Brain microvascular endothelial cell (primary cell): ENCODE measurements at regions not wholly inside any gene's neighbourhood (a gene's known extent, or its start where the extent isn't known, plus 50 kb on each side); places are given as distances from the start of the nearest gene placed in this dataset.

Source experiments
- DNase-seq: peaks from one replicate; pipeline ENCODE4 v3.0.0-alpha.2; 2020
- H3K27ac ChIP-seq: fragments of 250-450 bp; sonication (Bioruptor Pico); 2 replicates; pipeline ENCODE4 v1.5.1; 2020; ENCODE audit warnings: mild to moderate bottlenecking, moderate library complexity
- H3K27me3 ChIP-seq: fragments of 250-450 bp; sonication (Bioruptor Pico); replicated peaks from 2 replicates; pipeline ENCODE4 v1.5.1; 2020; ENCODE audit warnings: mild to moderate bottlenecking
- H3K36me3 ChIP-seq: fragments of 250-450 bp; sonication (Bioruptor Pico); replicated peaks from 2 replicates; pipeline ENCODE4 v1.5.1; 2020; ENCODE audit warnings: mild to moderate bottlenecking
- H3K4me3 ChIP-seq: 2 replicates; pipeline ENCODE4 v1.5.1; 2011; ENCODE audit warnings: low read depth, mild to moderate bottlenecking, control low read depth, low read length, moderate library complexity
- CTCF ChIP-seq: IDR thresholded peaks from 2 replicates; pipeline ENCODE4 v1.5.1; 2011; ENCODE audit warnings: low read depth, mild to moderate bottlenecking, moderate library complexity, low read length, control low read depth, inconsistent platforms; ENCODE audit errors: missing control alignments
- in situ Hi-C: cut with HindIII; loops from 2 replicates; pipeline ENCODE4 v1.10.0; 2017; ENCODE audit warnings: low sequenced_read_pairs, low pct_ligation_motif_present

GRCh38 chr11:90500922-90501568, 278.2 kb upstream of the CHORDC1 start:
- Histone ChIP-seq H3K36me3 (no peaks in the 10 kb centered on the region), H3K27ac (no peak overlapping the region), H3K27me3 (no peaks in the 10 kb centered on the region), H3K4me3 (no peak overlapping the region)
- in situ Hi-C loops: no loop called here
- no peak for DNase-seq
- TF ChIP-seq CTCF: no peak

GRCh38 chr11:90496722-90497121, 273.9 kb upstream of the CHORDC1 start:
- Histone ChIP-seq H3K4me3 (no peak overlapping the region), H3K27ac (no peak overlapping the region), H3K27me3 (no peaks in the 10 kb centered on the region), H3K36me3 (no peaks in the 10 kb centered on the region)
- no peak for DNase-seq
- TF ChIP-seq CTCF: no peak
- in situ Hi-C loops: no loop called here

- H3K27me3 ChIP-seq: no peaks in the 10 kb centered on the region
- TF ChIP-seq CTCF: no peak
- in situ Hi-C loops: no loop called here
- no peak overlapping the region for H3K4me3 ChIP-seq
- H3K27ac ChIP-seq: no peak overlapping the region
- no peak for DNase-seq
- no peaks in the 10 kb centered on the region for H3K36me3 ChIP-seq
These were observed 270.5 kb upstream of the CHORDC1 start for GRCh38 chr11:90493379-90493778.

GRCh38 chr11:90491466-90491865, 268.6 kb upstream of the CHORDC1 start:
- Histone ChIP-seq H3K4me3 (no peak overlapping the region), H3K27ac (no peak overlapping the region), H3K27me3 (no peaks in the 10 kb centered on the region), H3K36me3 (no peaks in the 10 kb centered on the region)
- in situ Hi-C loops: no loop called here
- DNase-seq: no peak
- TF ChIP-seq CTCF: no peak

GRCh38 chr11:90476442-90477007, 253.7 kb upstream of the CHORDC1 start:
- peak; percentile 55 for TF ChIP-seq CTCF
- DNase-seq: peak; percentile 43

GRCh38 chr11:90468923-90469322, 246.1 kb upstream of the CHORDC1 start:
- Histone ChIP-seq H3K36me3 (no peaks in the 10 kb centered on the region), H3K27ac (no peak overlapping the region), H3K27me3 (no peaks in the 10 kb centered on the region), H3K4me3 (no peak overlapping the region)
- in situ Hi-C loops: no loop called here
- peak; percentile 67 for DNase-seq
- TF ChIP-seq CTCF: no peak

More at GRCh38 chr11:90476442-90477007, 253.7 kb upstream of the CHORDC1 start:
- Histone ChIP-seq H3K27ac (no peak overlapping the region), H3K27me3 (no peaks in the 10 kb centered on the region), H3K4me3 (no peak overlapping the region), H3K36me3 (no peaks in the 10 kb centered on the region)
- in situ Hi-C loops: no loop called here
